ENCODE measurements at regions not wholly inside any gene's neighbourhood (a gene's known extent, or its start where the extent isn't known, plus 50 kb on each side); places are given as distances from the start of the nearest gene placed in this dataset.

DNA sequence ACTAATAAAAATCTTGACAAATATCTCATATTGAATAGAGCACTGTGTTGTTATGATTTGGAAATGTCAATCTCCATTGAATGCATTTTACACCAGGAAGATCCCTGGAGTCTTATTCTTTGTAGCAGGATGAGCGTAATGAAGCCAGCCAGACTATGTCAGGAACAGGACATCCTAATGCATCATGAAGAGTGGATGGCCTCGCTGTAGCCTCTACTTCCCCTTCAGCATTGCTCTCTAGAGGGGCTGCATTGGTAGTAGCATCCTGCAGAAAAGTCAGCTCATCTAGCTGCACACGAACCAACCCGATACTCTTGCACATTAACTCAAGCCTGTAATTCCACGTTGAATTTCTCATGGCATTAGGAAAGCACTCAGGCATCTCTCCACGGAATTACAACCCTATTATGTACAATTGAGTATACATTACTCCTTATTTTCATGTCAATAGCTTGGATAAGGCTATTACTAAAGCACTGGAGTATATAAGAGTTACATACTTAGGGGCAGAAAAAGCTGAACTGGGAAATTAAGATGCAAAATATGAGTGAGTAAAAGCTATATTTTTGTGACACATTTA lies 76.1 kb downstream of the CMPK2 start:
- Mint-ChIP-seq H3K4me1 (ENCODE audit: unreplicated experiment) (peaks cover 17% of the 10 kb centered on the region), H3K27me3 (no peaks in the 10 kb centered on the region), H3K9me3 (no peaks in the 10 kb centered on the region), H3K4me3 (no peak overlapping the region), H3K27ac (no peak overlapping the region), H3K36me3 (no peaks in the 10 kb centered on the region)
- no peak for DNase-seq (ENCODE audit: extremely low spot score, unreplicated experiment)
- TF ChIP-seq, protein P1, sequence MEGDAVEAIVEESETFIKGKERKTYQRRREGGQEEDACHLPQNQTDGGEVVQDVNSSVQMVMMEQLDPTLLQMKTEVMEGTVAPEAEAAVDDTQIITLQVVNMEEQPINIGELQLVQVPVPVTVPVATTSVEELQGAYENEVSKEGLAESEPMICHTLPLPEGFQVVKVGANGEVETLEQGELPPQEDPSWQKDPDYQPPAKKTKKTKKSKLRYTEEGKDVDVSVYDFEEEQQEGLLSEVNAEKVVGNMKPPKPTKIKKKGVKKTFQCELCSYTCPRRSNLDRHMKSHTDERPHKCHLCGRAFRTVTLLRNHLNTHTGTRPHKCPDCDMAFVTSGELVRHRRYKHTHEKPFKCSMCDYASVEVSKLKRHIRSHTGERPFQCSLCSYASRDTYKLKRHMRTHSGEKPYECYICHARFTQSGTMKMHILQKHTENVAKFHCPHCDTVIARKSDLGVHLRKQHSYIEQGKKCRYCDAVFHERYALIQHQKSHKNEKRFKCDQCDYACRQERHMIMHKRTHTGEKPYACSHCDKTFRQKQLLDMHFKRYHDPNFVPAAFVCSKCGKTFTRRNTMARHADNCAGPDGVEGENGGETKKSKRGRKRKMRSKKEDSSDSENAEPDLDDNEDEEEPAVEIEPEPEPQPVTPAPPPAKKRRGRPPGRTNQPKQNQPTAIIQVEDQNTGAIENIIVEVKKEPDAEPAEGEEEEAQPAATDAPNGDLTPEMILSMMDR (conservative IDR thresholded peaks at IDR 0.05) = no peak

DNA sequence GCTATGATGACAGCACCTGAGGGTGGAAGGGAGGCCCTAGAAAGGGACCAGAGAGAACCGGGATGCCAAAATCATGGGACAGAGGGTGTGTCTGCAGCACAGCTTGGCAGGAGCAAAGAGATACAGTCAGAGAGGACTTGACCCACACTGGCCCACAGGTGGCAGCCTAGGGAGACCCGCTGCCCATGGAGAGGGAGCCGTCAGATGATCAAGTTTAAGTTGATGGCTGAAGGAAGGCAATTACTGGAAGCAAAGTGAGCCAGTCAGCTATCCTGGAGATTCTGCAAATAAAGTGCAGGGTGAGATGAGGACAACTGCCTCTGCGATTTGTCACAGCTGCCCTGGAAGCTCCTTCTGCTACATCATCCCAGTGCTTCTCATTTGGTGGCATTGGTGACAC lies 74.0 kb downstream of the CMPK2 start:
- Mint-ChIP-seq H3K36me3 (no peaks in the 10 kb centered on the region), H3K27me3 (no peaks in the 10 kb centered on the region), H3K9me3 (no peaks in the 10 kb centered on the region), H3K27ac (no peak overlapping the region), H3K4me3 (no peak overlapping the region), H3K4me1 (ENCODE audit: unreplicated experiment) (peaks cover 17% of the 10 kb centered on the region)
- DNase-seq (ENCODE audit: extremely low spot score, unreplicated experiment) = no peak
- TF ChIP-seq, protein P1 (conservative IDR thresholded peaks at IDR 0.05) = peak; percentile 21

DNA sequence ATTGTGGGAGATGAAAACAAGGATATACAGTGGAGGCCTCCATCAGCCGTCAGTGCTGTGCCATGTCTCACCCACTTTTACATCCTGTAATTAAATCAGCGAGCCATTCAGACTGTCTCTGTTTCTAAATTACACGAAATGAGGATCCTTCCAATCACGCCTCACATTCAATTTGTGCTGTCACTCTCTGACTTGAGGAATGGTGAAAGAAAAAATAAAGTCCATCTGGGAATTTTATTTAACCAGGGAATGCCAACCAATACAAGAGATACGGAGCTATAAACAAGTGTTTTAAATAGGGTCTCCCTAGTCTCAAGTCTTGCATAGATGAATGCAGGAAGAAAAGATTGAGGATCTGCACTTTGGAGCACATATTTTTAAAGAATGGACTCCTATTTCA lies 72.8 kb downstream of the CMPK2 start:
- H3K4me1 Mint-ChIP-seq (ENCODE audit: unreplicated experiment) = peaks cover 17% of the 10 kb centered on the region
- no peaks in the 10 kb centered on the region for H3K36me3 Mint-ChIP-seq
- peaks cover 3% of the 10 kb centered on the region for H3K27me3 Mint-ChIP-seq
- no peak overlapping the region for H3K4me3 Mint-ChIP-seq
- no peak for DNase-seq (ENCODE audit: extremely low spot score, unreplicated experiment)
- TF ChIP-seq, protein P1 (conservative IDR thresholded peaks at IDR 0.05) = no peak
- H3K27ac Mint-ChIP-seq = no peak overlapping the region
- no peaks in the 10 kb centered on the region for H3K9me3 Mint-ChIP-seq

DNA sequence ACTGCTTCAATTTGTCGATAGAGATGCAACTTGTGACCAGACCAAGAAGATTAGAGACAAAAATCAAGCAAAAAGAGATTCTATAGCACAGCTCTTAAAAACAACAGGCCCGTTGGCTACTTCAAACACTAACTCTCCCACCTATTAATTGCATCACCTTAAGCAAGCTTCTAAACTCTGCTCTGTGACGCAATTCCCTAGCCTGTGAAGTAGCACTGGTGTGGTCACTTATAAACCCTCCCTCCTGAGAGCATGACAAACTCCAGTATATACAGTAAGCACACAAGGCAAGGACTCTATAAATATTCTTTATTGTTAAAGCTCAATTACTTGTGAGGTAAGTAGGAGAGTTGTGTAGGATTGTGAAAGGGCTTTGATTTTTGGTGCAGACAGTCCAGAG lies 72.3 kb downstream of the CMPK2 start:
- TF ChIP-seq, protein P1 (conservative IDR thresholded peaks at IDR 0.05) = no peak
- H3K4me3 Mint-ChIP-seq = no peak overlapping the region
- peak overlapping the region; percentile 30 for H3K27ac Mint-ChIP-seq
- H3K27me3 Mint-ChIP-seq = peaks cover 3% of the 10 kb centered on the region
- H3K4me1 Mint-ChIP-seq (ENCODE audit: unreplicated experiment) = peaks cover 17% of the 10 kb centered on the region
- no peaks in the 10 kb centered on the region for H3K36me3 Mint-ChIP-seq
- H3K9me3 Mint-ChIP-seq = no peaks in the 10 kb centered on the region
- no peak for DNase-seq (ENCODE audit: extremely low spot score, unreplicated experiment)

DNA sequence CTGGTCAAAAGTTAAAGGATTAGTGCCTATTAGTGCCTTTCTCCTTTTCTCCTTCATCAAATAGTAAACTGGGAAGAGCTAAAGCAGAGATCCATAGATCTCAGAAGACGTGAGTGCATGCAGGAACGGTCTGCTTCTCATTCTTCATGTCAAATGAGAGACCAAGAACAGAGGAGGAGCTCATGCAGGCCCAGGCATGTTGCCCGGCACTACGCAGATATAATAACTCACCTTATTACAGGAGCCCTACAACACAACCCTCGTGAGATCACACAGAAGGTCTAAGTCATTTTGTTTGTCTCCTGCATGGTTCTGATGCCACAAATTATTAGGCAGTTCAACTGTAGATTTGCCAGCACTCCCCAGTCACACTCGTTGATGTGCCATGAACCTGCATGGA lies 71.8 kb downstream of the CMPK2 start:
- DNase-seq (ENCODE audit: extremely low spot score, unreplicated experiment) = no peak
- TF ChIP-seq, protein P1 (conservative IDR thresholded peaks at IDR 0.05) = no peak
- Mint-ChIP-seq H3K9me3 (no peaks in the 10 kb centered on the region), H3K27ac (peak overlapping the region; percentile 30), H3K4me3 (no peak overlapping the region), H3K4me1 (ENCODE audit: unreplicated experiment) (peaks cover 17% of the 10 kb centered on the region), H3K27me3 (peaks cover 3% of the 10 kb centered on the region), H3K36me3 (no peaks in the 10 kb centered on the region)

DNA sequence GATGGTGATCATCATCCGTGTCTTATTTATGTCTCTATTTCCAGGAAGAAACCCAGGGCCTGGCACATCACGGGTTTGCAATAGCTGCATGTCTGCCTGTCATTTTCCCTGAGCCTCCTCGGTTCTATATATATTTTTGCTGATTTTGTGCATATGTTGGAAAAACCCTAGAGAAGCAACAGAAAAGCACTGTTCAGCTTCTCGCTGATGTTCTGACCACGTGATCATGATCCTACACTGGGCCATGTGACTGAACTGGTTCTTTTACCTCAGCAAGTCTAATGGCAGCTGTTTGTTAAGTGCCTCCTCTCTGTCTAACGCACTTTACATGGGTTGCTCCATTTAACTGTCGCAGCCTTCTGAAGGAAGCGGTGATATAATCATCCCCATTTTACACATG lies 71.3 kb downstream of the CMPK2 start:
- H3K27ac Mint-ChIP-seq = no peak overlapping the region

More for the DNA sequence above, 71.3 kb downstream of the CMPK2 start:
- no peak for DNase-seq (ENCODE audit: extremely low spot score, unreplicated experiment)
- Mint-ChIP-seq H3K4me3 (no peak overlapping the region), H3K4me1 (ENCODE audit: unreplicated experiment) (peaks cover 17% of the 10 kb centered on the region), H3K36me3 (no peaks in the 10 kb centered on the region), H3K27me3 (peaks cover 3% of the 10 kb centered on the region), H3K9me3 (no peaks in the 10 kb centered on the region)
- TF ChIP-seq, protein P1 (conservative IDR thresholded peaks at IDR 0.05) = no peak

All from type B pancreatic cell (in vitro differentiated cells).